ENCODE measurements at regions not wholly inside any gene's neighbourhood (a gene's known extent, or its start where the extent isn't known, plus 50 kb on each side); places are given as distances from the start of the nearest gene placed in this dataset.

GRCh38 chr12:61043838-61044237 lies 1216.4 kb upstream of the USP15 start:
- Histone ChIP-seq H3K9ac (ENCODE audit: low read depth in 1 of 2, low read length in 2 of 2) (no peak overlapping the region), H3K4me3 (ENCODE audit: low read depth in 1 of 3, low read length in 3 of 3) (no peak overlapping the region), H3K4me1 (ENCODE audit: control insufficient read depth in 4 of 4, insufficient read depth in 4 of 4, low read length in 3 of 4) (no peaks in the 10 kb centered on the region), H3K27me3 (ENCODE audit: control insufficient read depth in 4 of 4, insufficient read depth in 4 of 4, low read length in 3 of 4) (no peaks in the 10 kb centered on the region), H3K36me3 (ENCODE audit: control insufficient read depth in 4 of 4, insufficient read depth in 3 of 4, low read depth in 1 of 4, low read length in 3 of 4) (no peaks in the 10 kb centered on the region), H3K9me3 (ENCODE audit: control insufficient read depth in 4 of 4, low read length in 3 of 4) (no peaks in the 10 kb centered on the region), H3K27ac (ENCODE audit: low read depth in 1 of 2, low read length in 2 of 2) (no peak overlapping the region)
- TF ChIP-seq ZBTB33 (IDR thresholded peaks at IDR 0.05): no peak
- no peak for TF ChIP-seq RXRA (IDR thresholded peaks at IDR 0.05)
- TF ChIP-seq HNF4G (IDR thresholded peaks at IDR 0.05): no peak
- no peak for TF ChIP-seq HNF4A (conservative IDR thresholded peaks at IDR 0.05)
- TF ChIP-seq FOXA1 (IDR thresholded peaks at IDR 0.05): no peak
- WGBS: 74% methylated on average over 3 of the region's 3 CpGs
- DNase-seq (ENCODE audit: low spot score): no peak

- H3K36me3 ChIP-seq (ENCODE audit: control insufficient read depth in 4 of 4, insufficient read depth in 3 of 4, low read depth in 1 of 4, low read length in 3 of 4): no peaks in the 10 kb centered on the region
- no peak for DNase-seq (ENCODE audit: low spot score)
- H3K27me3 ChIP-seq (ENCODE audit: control insufficient read depth in 4 of 4, insufficient read depth in 4 of 4, low read length in 3 of 4): no peaks in the 10 kb centered on the region
- WGBS: 59% methylated on average over 3 of the region's 3 CpGs
- H3K4me3 ChIP-seq (ENCODE audit: low read depth in 1 of 3, low read length in 3 of 3): no peak overlapping the region
- no peak overlapping the region for H3K9ac ChIP-seq (ENCODE audit: low read depth in 1 of 2, low read length in 2 of 2)
- no peaks in the 10 kb centered on the region for H3K9me3 ChIP-seq (ENCODE audit: control insufficient read depth in 4 of 4, low read length in 3 of 4)
- H3K27ac ChIP-seq (ENCODE audit: low read depth in 1 of 2, low read length in 2 of 2): no peak overlapping the region
- TF ChIP-seq JUND (IDR thresholded peaks at IDR 0.05): no peak
- H3K4me1 ChIP-seq (ENCODE audit: control insufficient read depth in 4 of 4, insufficient read depth in 4 of 4, low read length in 3 of 4): no peaks in the 10 kb centered on the region
Measured at GRCh38 chr12:61044766-61045165, 1215.4 kb upstream of the USP15 start.

DNA sequence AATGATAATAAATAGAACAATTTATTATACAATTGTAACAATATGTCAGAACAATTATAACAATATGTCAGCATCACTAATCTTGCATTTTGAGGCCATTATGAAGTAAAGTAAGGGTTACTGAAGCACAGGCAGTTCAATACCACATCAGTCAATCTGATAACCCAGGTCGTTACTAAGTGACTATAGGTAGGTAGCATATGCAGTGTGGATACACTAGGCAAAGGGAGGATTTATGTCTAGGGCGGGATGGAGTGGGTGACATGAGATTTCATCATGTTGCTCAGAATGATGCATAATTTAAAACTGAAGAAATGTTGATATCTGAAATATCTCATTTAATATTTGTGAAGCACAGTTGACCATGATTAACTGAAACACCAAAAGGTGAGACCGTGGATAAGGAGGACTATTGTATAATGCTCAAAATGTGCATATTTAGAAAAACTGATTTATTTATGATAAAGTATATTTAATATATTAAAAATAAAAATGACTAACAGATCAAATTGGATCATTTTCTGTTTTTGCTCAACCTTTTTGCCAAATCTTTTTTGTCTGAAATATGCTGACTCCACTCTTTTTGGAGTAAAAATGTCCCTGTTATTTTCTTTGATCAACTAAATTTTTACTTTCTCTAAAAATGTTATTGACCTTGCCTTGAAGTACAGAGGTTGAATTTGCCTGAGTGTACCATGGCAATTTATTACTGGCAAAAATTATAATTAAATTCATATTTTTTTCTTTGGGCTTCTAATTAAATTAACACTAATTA lies 1189.4 kb upstream of the USP15 start:
- Histone ChIP-seq H3K9ac (ENCODE audit: low read depth in 1 of 2, low read length in 2 of 2) (no peak overlapping the region), H3K27ac (ENCODE audit: low read depth in 1 of 2, low read length in 2 of 2) (no peak overlapping the region), H3K27me3 (ENCODE audit: control insufficient read depth in 4 of 4, insufficient read depth in 4 of 4, low read length in 3 of 4) (no peaks in the 10 kb centered on the region), H3K36me3 (ENCODE audit: control insufficient read depth in 4 of 4, insufficient read depth in 3 of 4, low read depth in 1 of 4, low read length in 3 of 4) (no peaks in the 10 kb centered on the region), H3K4me1 (ENCODE audit: control insufficient read depth in 4 of 4, insufficient read depth in 4 of 4, low read length in 3 of 4) (no peaks in the 10 kb centered on the region), H3K9me3 (ENCODE audit: control insufficient read depth in 4 of 4, low read length in 3 of 4) (no peaks in the 10 kb centered on the region), H3K4me3 (ENCODE audit: low read depth in 1 of 3, low read length in 3 of 3) (no peak overlapping the region)
- no peak for DNase-seq (ENCODE audit: low spot score)
- WGBS: 61% methylated on average over 3 of the region's 3 CpGs
- TF ChIP-seq NR2F2 (IDR thresholded peaks at IDR 0.05) (no peak), GABPA (IDR thresholded peaks at IDR 0.05 in 1 of 2, conservative IDR thresholded peaks at IDR 0.05 in 1 of 2) (no peak), HNF4A (conservative IDR thresholded peaks at IDR 0.05) (no peak), MAX (IDR thresholded peaks at IDR 0.05) (no peak), ZBTB33 (IDR thresholded peaks at IDR 0.05) (no peak), RAD21 (IDR thresholded peaks at IDR 0.05) (no peak), FOXA2 (IDR thresholded peaks at IDR 0.05) (no peak), ATF3 (IDR thresholded peaks at IDR 0.05) (no peak), TAF1 (conservative IDR thresholded peaks at IDR 0.05) (no peak), FOXA1 (IDR thresholded peaks at IDR 0.05) (no peak), YY1 (IDR thresholded peaks at IDR 0.05) (no peak), HNF4G (IDR thresholded peaks at IDR 0.05) (no peak), SP1 (IDR thresholded peaks at IDR 0.05) (no peak), EGR1 (IDR thresholded peaks at IDR 0.05; ENCODE audit: low read depth in 2 of 2) (no peak), RXRA (IDR thresholded peaks at IDR 0.05) (no peak)
- TF ChIP-seq, protein P1, sequence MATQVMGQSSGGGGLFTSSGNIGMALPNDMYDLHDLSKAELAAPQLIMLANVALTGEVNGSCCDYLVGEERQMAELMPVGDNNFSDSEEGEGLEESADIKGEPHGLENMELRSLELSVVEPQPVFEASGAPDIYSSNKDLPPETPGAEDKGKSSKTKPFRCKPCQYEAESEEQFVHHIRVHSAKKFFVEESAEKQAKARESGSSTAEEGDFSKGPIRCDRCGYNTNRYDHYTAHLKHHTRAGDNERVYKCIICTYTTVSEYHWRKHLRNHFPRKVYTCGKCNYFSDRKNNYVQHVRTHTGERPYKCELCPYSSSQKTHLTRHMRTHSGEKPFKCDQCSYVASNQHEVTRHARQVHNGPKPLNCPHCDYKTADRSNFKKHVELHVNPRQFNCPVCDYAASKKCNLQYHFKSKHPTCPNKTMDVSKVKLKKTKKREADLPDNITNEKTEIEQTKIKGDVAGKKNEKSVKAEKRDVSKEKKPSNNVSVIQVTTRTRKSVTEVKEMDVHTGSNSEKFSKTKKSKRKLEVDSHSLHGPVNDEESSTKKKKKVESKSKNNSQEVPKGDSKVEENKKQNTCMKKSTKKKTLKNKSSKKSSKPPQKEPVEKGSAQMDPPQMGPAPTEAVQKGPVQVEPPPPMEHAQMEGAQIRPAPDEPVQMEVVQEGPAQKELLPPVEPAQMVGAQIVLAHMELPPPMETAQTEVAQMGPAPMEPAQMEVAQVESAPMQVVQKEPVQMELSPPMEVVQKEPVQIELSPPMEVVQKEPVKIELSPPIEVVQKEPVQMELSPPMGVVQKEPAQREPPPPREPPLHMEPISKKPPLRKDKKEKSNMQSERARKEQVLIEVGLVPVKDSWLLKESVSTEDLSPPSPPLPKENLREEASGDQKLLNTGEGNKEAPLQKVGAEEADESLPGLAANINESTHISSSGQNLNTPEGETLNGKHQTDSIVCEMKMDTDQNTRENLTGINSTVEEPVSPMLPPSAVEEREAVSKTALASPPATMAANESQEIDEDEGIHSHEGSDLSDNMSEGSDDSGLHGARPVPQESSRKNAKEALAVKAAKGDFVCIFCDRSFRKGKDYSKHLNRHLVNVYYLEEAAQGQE (IDR thresholded peaks at IDR 0.05): no peak
- TF ChIP-seq, protein P2, sequence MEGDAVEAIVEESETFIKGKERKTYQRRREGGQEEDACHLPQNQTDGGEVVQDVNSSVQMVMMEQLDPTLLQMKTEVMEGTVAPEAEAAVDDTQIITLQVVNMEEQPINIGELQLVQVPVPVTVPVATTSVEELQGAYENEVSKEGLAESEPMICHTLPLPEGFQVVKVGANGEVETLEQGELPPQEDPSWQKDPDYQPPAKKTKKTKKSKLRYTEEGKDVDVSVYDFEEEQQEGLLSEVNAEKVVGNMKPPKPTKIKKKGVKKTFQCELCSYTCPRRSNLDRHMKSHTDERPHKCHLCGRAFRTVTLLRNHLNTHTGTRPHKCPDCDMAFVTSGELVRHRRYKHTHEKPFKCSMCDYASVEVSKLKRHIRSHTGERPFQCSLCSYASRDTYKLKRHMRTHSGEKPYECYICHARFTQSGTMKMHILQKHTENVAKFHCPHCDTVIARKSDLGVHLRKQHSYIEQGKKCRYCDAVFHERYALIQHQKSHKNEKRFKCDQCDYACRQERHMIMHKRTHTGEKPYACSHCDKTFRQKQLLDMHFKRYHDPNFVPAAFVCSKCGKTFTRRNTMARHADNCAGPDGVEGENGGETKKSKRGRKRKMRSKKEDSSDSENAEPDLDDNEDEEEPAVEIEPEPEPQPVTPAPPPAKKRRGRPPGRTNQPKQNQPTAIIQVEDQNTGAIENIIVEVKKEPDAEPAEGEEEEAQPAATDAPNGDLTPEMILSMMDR (IDR thresholded peaks at IDR 0.05; ENCODE audit: low read depth, low read length, missing input control): no peak
